PC-9 (cell line): ENCODE measurements at regions not wholly inside any gene's neighbourhood (a gene's known extent, or its start where the extent isn't known, plus 50 kb on each side); places are given as distances from the start of the nearest gene placed in this dataset.

Experiments used
- CTCF ChIP-seq: fragments of 200-600 bp; sonication (generic); conservative IDR thresholded peaks from 2 replicates; pipeline ENCODE4 v1.6.1; 2017; ENCODE audit warnings: mixed run types, antibody characterized with exemption, mild to moderate bottlenecking, moderate library complexity
- EZH2 ChIP-seq: fragments of 200-600 bp; sonication (generic); IDR thresholded peaks from 2 replicates; pipeline ENCODE4 v1.8.0; 2017; ENCODE audit warnings: antibody characterized with exemption, low read depth

- TF ChIP-seq CTCF, result no peak
- TF ChIP-seq EZH2, result no peak
These were observed 170.6 kb upstream of the PROX1 start for GRCh38 chr1:213817156-213817555.
